Smooth muscle cell (in vitro differentiated cells): ENCODE measurements at regions not wholly inside any gene's neighbourhood (a gene's known extent, or its start where the extent isn't known, plus 50 kb on each side); places are given as distances from the start of the nearest gene placed in this dataset.

Experiments
- DNase-seq: peaks from one replicate; lab custom pipeline; 2025; ENCODE audit not compliant: unreplicated experiment; lab: John Stamatoyannopoulos, UW
- H2AFZ ChIP-seq: fragments of 200-600 bp; sonication (generic); 2 replicates; pipeline ENCODE4 v1.6.0; 2016; ENCODE audit warnings: antibody characterized with exemption, low read depth, mild to moderate bottlenecking
- H3F3A ChIP-seq: fragments of 200-600 bp; sonication (generic); 2 replicates; pipeline ENCODE4 v1.6.0; 2017; ENCODE audit warnings: antibody characterized with exemption, low read depth
- H3K27ac ChIP-seq: fragments of 200-600 bp; sonication (generic); 2 replicates; pipeline ENCODE4 v1.5.1; 2016; ENCODE audit warnings: low read depth, mild to moderate bottlenecking
- H3K27me3 ChIP-seq: fragments of 200-600 bp; sonication (generic); 2 replicates; pipeline ENCODE4 v1.6.1; 2016; ENCODE audit warnings: low read depth, mild to moderate bottlenecking
- H3K36me3 ChIP-seq: fragments of 200-600 bp; sonication (generic); 2 replicates; pipeline ENCODE4 v1.5.1; 2016; ENCODE audit warnings: low read depth
- H3K4me1 ChIP-seq: fragments of 200-600 bp; sonication (generic); 2 replicates; pipeline ENCODE4 v1.5.1; 2016; ENCODE audit warnings: low read depth
- H3K4me2 ChIP-seq: fragments of 200-600 bp; sonication (generic); 2 replicates; pipeline ENCODE4 v1.6.0; 2016; ENCODE audit warnings: mild to moderate bottlenecking
- H3K4me3 ChIP-seq: fragments of 200-600 bp; sonication (generic); 2 replicates; pipeline ENCODE4 v1.5.1; 2016; ENCODE audit warnings: mild to moderate bottlenecking
- H3K79me2 ChIP-seq: fragments of 200-600 bp; sonication (generic); 2 replicates; pipeline ENCODE4 v1.6.0; 2016; ENCODE audit warnings: low read depth, mild to moderate bottlenecking
- H3K9ac ChIP-seq: fragments of 200-600 bp; sonication (generic); 2 replicates; pipeline ENCODE4 v1.6.0; 2016; ENCODE audit warnings: low read depth
- H3K9me3 ChIP-seq: fragments of 200-600 bp; sonication (generic); replicated peaks from 2 replicates; pipeline ENCODE4 v1.5.1; 2016; ENCODE audit warnings: low read depth
- H4K20me1 ChIP-seq: fragments of 200-600 bp; sonication (generic); 2 replicates; pipeline ENCODE4 v1.6.0; 2016; ENCODE audit warnings: low read depth
- WGBS: methylation state at CpG from one replicate; pipeline ENCODE4 v1.1.7; 2016; ENCODE audit warnings: low lambda C conversion rate; 5-methylcytosine and 5-hydroxymethylcytosine counted together
- TF ChIP-seq, protein P1 (sequence below): fragments of 200-600 bp; sonication (generic); IDR thresholded peaks from 2 replicates; pipeline ENCODE4 v1.5.1; 2017; ENCODE audit warnings: borderline replicate concordance, mild to moderate bottlenecking, antibody characterized with exemption; ENCODE audit not compliant: insufficient read depth, poor library complexity, severe bottlenecking

DNA sequence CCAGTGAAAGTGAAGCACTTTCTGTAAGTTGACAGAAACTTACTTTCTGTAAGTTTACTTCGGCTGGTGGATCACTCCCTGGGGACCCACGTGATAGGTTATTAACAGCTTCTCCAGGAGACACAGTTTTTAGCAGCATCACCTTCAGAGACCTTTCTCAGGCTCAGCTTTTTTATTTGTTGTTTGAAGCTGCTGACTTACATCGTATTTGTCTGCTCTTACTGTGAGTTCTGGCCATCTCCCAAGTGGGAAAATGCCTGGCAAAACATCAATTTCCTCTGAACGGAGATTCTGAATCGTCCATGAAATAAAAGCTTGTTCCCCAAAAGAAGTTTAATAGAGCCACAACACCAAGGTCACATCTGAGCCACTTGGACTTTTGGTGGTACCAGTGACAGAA lies 178.7 kb upstream of the PODXL start:
- H3K4me3 ChIP-seq = no peak overlapping the region
- 86% methylated on average over 5 of the region's 5 CpGs for WGBS
- H3F3A ChIP-seq = no peaks in the 10 kb centered on the region
- H3K27me3 ChIP-seq = peaks cover 20% of the 10 kb centered on the region
- DNase-seq = no peak
- no peaks in the 10 kb centered on the region for H4K20me1 ChIP-seq
- H3K36me3 ChIP-seq = no peaks in the 10 kb centered on the region
- H3K9ac ChIP-seq = no peak overlapping the region
- H2AFZ ChIP-seq = no peak overlapping the region
- H3K4me1 ChIP-seq = no peaks in the 10 kb centered on the region
- no peaks in the 10 kb centered on the region for H3K9me3 ChIP-seq
- H3K79me2 ChIP-seq = no peaks in the 10 kb centered on the region
- TF ChIP-seq, protein P1, sequence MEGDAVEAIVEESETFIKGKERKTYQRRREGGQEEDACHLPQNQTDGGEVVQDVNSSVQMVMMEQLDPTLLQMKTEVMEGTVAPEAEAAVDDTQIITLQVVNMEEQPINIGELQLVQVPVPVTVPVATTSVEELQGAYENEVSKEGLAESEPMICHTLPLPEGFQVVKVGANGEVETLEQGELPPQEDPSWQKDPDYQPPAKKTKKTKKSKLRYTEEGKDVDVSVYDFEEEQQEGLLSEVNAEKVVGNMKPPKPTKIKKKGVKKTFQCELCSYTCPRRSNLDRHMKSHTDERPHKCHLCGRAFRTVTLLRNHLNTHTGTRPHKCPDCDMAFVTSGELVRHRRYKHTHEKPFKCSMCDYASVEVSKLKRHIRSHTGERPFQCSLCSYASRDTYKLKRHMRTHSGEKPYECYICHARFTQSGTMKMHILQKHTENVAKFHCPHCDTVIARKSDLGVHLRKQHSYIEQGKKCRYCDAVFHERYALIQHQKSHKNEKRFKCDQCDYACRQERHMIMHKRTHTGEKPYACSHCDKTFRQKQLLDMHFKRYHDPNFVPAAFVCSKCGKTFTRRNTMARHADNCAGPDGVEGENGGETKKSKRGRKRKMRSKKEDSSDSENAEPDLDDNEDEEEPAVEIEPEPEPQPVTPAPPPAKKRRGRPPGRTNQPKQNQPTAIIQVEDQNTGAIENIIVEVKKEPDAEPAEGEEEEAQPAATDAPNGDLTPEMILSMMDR = no peak
- no peak overlapping the region for H3K27ac ChIP-seq
- H3K4me2 ChIP-seq = no peak overlapping the region

DNA sequence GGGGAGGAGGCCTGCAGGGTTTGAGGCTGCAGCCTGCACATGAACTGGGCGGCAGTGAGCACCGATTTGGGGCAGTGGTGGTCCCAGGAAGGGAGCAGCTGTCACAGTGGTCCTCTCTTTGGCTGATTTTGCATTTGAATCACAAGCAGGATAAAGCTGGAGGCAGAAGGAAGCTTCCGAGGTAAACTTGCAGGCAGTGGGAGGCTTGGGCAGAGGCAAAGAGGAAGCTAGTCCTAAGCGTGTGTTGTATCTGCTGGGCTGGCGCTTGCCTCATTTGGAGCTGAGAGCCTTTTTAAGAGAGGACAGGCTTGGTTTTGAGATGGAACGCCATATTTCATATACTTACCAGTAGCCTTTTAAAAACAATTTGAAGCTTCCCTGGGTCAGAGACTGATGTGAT lies 177.2 kb upstream of the PODXL start:
- Histone ChIP-seq H3K4me1 (no peaks in the 10 kb centered on the region), H3K9ac (no peak overlapping the region), H3K27ac (no peak overlapping the region), H3K27me3 (peaks cover 15% of the 10 kb centered on the region), H4K20me1 (no peaks in the 10 kb centered on the region), H3K79me2 (no peaks in the 10 kb centered on the region), H3K36me3 (no peaks in the 10 kb centered on the region), H3F3A (no peaks in the 10 kb centered on the region), H3K9me3 (no peaks in the 10 kb centered on the region), H3K4me3 (no peak overlapping the region), H3K4me2 (no peak overlapping the region), H2AFZ (no peak overlapping the region)
- TF ChIP-seq, protein P1 = no peak
- 90% methylated on average over 6 of the region's 6 CpGs for WGBS
- DNase-seq = no peak

DNA sequence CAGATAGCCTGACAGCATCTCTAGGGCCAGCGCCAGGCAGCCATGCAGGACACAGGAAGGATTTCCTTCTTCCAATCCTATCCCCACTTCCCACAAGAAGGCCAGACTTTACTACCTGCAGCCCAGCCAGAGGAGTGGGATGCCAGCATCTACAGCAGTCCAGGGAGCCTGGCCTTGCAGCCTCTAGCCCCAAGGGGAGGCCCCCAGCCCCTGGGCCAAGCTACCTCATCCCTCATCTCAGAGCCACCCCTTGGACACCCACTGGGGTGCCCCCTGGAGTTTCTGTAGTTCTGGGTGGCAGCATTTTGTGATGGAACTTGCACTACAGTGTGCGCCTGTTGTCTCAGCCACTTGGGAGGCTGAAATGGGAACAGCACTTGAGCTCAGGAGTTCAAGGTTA lies 170.8 kb upstream of the PODXL start:
- Histone ChIP-seq H4K20me1 (no peaks in the 10 kb centered on the region), H3K9ac (no peak overlapping the region), H3K4me3 (no peak overlapping the region), H3K4me2 (no peak overlapping the region), H3F3A (no peaks in the 10 kb centered on the region), H3K27me3 (no peaks in the 10 kb centered on the region), H3K79me2 (no peaks in the 10 kb centered on the region), H3K36me3 (no peaks in the 10 kb centered on the region), H2AFZ (no peak overlapping the region), H3K9me3 (no peaks in the 10 kb centered on the region), H3K27ac (no peak overlapping the region), H3K4me1 (peaks cover 6% of the 10 kb centered on the region)
- DNase-seq = no peak
- TF ChIP-seq, protein P1 = no peak
- WGBS = 91% methylated on average over 2 of the region's 2 CpGs

DNA sequence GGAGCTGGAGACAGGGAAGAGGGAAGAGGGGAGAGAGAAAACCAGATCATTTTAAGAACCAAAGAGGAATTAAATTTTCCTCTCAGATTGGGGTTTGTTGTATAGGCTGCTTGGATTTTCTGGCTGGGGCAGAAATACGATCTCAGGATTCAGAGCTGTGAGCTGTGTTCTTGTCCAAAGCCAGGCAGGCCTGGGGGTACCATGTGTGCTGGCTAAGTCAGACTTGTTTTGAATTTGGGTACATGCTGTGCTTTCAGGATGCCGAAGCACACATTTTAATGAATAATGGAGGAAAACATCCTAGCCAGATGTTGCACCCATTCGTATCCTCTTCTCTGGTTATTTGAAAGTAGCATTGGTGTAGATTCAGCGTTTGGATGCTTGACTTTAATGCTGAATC lies 170.3 kb upstream of the PODXL start:
- peaks cover 6% of the 10 kb centered on the region for H3K4me1 ChIP-seq
- no peaks in the 10 kb centered on the region for H3K36me3 ChIP-seq
- no peak overlapping the region for H3K27ac ChIP-seq
- no peaks in the 10 kb centered on the region for H3K79me2 ChIP-seq
- 92% methylated on average over 4 of the region's 4 CpGs for WGBS
- no peak overlapping the region for H3K4me3 ChIP-seq
- no peaks in the 10 kb centered on the region for H3K9me3 ChIP-seq
- H3F3A ChIP-seq = no peaks in the 10 kb centered on the region
- H2AFZ ChIP-seq = no peak overlapping the region
- TF ChIP-seq, protein P1 = no peak
- no peak overlapping the region for H3K9ac ChIP-seq
- H3K4me2 ChIP-seq = no peak overlapping the region
- no peak for DNase-seq
- H3K27me3 ChIP-seq = no peaks in the 10 kb centered on the region
- no peaks in the 10 kb centered on the region for H4K20me1 ChIP-seq
